ENCODE measurements at regions not wholly inside any gene's neighbourhood (a gene's known extent, or its start where the extent isn't known, plus 50 kb on each side); places are given as distances from the start of the nearest gene placed in this dataset.

DNA sequence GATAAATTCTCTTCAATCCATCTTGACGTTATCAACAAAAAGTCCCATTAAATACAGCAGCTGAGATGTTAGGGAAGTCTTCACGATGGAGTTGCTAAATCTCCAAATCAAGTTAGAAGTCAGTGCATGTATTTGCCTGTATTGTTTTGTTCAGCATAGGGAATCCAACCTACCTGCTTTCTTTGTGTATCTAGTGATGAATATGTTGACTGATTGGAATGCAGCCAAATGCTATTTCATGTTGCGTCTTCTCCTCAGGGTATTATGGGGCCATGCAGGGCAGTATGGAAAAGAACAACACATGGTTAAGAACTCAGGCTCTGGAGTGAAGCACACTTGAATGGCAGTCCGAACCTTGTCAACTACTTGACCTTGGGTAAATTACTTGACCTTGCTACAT lies 529.5 kb upstream of the ZNF462 start:
- DNase-seq, result no peak

DNA sequence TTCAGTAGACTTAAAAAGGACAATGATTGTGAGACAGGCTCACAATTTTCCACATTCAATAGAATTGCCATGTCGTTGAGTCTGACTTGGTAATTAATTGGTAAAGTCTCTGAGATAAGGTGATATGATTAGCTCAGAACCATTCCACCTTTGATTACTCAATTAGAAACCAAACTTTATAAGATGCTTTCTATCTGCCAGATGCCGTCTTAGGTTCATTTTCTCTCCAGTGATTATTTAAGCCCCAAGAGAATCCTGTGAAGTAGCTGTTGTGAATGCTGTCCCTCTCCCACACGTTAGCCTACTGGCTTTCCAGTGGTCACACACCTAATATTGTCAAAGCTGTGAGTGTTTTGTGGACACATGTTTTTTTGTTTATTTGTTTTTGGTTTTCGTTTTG lies 528.9 kb upstream of the ZNF462 start:
- no peak for DNase-seq

DNA sequence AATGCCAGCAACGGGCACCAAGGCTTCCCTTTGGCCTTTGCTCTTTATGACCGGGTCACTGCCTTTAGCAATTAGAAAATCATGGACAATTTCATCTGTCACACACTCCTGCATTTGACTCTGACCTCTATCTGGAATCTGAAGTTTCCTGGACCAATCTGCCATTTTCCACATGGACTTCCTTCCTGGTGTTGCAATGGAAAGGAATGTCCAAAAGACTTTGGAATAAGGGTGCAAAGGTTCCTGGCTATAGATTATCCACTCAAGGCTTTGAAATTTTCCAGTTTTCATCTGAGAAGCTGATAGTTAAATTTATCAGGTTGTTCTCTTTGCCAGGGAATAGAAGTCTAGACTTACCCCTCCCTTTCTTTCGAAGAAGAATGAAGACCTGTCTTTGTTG lies 523.1 kb upstream of the ZNF462 start:
- DNase-seq, result no peak

GRCh38 chr9:106350777-106351176 lies 512.2 kb upstream of the ZNF462 start:
- DNase-seq, result no peak

DNA sequence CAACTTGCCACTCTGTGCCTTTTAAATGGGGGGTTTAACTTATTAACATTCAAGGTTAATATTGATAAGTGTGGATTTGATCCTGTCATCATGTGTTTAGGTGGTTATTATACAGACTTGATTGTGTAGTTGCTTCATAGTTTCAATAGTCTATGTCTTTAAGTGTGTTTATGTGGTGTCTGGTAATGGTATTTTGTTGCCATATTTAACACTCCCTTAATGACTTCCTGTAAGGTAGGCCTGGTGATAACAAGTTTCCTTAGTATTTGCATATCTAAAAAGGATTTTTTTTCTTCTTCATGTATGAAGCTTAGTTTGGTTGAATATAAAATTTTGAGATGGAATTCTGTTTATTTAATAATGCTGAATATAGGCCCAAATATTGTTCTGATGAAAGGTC lies 506.0 kb upstream of the ZNF462 start:
- DNase-seq, result no peak

- no peak for DNase-seq
Observed at GRCh38 chr9:106358331-106358730, 504.6 kb upstream of the ZNF462 start.

DNA sequence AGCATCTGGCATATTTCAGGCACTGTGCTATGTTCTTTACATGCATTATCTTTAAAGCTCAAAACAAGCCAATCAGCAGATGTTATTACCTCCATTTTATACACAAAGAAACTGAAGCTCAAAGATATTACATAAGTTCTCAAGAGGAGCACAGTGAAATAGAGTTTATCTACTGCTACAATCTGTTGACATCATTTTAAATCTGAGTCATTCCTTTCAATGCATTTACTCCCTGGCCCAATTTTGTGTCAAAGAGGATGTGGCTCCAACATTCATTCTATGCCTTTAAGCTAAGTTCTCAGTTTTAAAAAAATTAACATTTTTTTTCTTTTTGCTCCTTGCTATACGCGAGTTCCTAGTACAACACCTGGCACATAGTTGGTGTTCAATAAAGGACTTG lies 486.3 kb upstream of the ZNF462 start:
- no peak for DNase-seq

- no peak for DNase-seq
Observed at GRCh38 chr9:106383072-106383471, 479.9 kb upstream of the ZNF462 start.

- no peak for DNase-seq
Observed at GRCh38 chr9:106387965-106388364, 475.0 kb upstream of the ZNF462 start.

- DNase-seq, result no peak
Observed at GRCh38 chr9:106393226-106393625, 469.7 kb upstream of the ZNF462 start.

GRCh38 chr9:106400170-106400569 lies 462.8 kb upstream of the ZNF462 start:
- no peak for DNase-seq

GRCh38 chr9:106400950-106401349 lies 462.0 kb upstream of the ZNF462 start:
- DNase-seq, result no peak

DNA sequence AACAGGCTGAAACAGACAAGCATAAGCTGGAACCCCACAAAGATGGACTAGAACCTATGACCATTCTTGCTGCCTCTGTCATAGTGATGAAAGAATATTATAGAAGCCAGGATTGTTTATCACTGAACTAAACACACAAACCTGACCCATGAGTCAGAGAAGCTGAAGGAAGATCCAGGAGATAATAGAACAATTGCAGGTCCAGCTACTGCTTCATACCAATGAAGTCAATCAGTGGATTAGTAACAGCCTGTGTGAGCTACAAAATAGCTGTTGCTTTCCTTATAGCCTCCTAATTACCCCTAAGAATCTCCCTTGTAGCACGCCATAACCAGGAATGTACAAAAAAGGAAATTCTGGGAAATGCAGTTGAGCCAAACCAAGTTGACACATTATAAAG lies 459.9 kb upstream of the ZNF462 start:
- DNase-seq, result no peak

DNA sequence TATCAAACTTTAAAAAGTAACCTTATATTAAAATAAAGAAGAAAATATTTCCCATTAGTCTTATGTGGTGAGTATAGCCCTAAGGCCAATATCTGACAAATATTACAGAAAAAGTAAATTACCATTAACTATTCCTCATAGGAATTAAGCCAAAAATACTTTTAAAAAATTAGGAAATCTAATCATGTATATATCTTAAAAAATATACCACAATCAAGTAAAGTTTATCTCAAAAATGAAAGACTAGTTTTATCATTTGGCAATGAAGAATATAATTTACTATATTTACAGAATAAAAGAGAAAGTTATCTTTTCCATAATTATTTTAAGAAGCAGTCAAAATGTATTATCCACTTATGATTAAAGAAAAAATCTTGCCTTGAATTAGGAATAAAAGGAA lies 458.8 kb upstream of the ZNF462 start:
- no peak for DNase-seq

GRCh38 chr9:106405871-106406435 lies 457.0 kb upstream of the ZNF462 start:
- DNase-seq, result no peak

DNA sequence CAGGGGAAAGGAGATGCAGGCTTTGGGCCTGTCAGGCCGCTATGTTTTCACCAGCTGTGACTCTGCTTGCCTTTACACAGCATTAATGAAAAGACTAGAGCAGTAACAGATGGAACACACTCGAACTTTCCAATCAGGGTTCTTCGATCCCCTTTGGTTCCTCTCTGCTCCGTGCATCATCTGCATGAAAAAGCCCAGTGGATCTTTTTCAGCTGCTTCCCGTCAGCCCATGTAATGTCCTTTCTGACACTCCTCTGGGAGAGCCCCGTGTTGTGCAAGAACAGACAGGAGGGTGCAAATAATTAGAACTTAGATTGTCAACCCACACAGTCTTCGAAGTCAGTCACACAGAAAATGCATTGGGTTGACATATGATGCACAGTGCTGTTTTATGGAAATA lies 448.9 kb upstream of the ZNF462 start:
- no peak for DNase-seq

DNA sequence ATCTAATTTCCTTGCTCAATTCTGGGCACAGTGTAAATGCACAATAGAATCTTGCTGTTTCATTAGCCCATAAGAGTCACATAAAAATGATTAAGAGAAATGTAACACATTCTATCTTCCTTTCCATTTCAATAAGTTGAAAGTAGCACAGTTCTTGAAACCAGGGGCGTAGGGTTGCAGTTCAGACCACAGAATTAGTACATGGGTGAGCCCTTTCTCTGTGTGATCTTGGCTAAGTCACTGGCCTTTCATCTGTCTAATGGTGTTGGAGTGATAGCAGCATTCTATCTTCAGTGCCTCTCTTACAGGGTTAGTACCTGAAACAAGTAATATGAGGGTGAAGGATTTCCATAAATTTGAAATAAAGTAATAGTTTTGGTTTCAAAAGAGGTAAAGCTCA lies 445.3 kb upstream of the ZNF462 start:
- no peak for DNase-seq

- DNase-seq, result no peak
Observed at GRCh38 chr9:106419829-106420228, 443.1 kb upstream of the ZNF462 start.

GRCh38 chr9:106420511-106420944 lies 442.4 kb upstream of the ZNF462 start:
- DNase-seq, result no peak

DNA sequence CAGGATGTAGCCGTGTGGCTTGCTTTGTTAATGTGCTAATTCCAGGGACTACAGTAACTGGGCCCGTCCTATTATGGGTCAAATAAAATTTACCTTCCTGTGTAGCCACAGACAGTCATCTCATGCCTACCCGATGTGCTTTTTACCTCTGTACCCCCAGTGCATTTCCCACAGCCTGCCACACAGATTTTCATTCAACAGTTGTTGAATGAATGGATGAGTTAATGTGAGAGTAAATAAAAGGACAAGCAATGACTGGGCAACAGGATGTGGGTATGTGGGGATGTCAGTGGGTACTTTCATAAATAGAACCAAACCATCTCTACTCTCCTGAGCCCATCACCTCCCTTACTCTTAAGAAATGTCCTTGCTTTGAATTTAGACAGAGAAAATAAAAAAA lies 441.2 kb upstream of the ZNF462 start:
- DNase-seq, result no peak

DNA sequence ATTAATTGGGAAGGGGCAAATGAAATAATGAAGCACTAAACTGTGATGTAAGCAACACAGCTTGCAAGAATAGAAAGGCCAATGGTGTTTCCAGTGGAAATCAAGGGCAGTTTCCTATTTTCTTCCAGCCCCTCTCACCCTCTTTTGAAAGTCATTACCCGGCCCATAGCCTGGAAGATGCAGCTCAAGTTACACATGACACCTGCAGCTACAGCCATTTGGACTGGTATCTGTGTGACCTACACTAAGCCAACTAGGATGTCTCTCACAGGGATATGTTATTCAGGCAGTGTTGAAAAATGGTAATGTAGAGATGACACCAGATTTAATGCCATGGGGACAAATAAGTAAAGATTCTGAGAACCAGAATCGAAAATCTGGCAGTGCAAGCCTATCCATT lies 439.4 kb upstream of the ZNF462 start:
- no peak for DNase-seq

DNA sequence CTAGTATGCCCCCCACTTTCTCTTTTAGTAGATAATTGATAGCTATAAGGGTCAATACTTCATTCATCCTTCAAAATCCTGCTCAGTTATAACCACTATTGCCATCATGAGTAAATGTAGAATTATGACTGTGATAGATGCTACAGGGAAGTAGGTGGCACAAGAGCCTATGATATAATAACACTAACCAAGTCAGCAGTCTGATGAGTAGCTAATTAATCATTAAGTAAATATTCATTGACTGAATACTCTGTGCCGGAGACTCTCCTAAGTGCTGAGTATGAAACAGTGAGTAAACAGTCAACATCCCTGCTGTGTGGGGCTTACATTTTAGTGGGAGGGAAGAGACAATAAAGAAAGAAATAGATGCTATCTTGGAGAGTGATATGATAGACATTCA lies 430.3 kb upstream of the ZNF462 start:
- no peak for DNase-seq

DNA sequence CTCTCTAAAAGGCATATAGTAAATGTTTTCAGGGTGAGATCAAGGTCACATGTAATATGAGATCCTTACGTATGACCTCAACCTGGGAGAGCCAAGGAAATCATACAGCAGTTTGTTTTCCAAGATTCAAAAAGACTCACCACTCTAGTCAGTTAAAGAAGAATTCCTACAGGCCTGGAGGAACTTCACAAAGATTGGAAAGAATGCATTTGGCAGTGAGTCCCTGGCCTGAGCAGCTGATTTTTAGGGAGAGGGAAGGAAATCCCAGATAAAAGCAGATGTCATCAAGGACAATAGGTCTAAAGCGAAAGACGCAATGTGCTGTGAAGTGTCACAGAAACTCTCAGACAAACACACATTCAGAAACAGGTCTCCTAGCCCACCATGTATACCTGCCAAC lies 424.0 kb upstream of the ZNF462 start:
- DNase-seq, result no peak

DNA sequence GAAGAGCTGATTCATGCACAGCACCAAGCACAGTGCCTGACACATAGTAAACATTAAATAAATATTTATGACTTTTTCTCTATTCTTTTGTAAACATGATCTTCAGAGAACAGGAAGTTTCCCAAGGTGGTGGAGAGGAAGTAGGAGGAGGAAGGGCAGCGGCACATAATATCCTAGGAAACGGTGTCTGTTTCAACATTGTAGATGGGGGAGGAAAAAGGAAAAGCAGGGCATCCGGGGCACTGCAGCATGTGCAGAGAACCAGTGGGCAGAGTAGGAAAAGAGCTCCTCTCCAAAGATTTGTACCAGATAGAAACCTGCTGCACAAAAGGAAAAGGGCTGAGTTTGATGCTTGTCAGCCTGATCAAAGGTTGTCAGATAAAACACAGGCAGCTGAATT lies 421.7 kb upstream of the ZNF462 start:
- DNase-seq, result no peak

- DNase-seq, result no peak
Observed at GRCh38 chr9:106443520-106443919, 419.4 kb upstream of the ZNF462 start.

DNA sequence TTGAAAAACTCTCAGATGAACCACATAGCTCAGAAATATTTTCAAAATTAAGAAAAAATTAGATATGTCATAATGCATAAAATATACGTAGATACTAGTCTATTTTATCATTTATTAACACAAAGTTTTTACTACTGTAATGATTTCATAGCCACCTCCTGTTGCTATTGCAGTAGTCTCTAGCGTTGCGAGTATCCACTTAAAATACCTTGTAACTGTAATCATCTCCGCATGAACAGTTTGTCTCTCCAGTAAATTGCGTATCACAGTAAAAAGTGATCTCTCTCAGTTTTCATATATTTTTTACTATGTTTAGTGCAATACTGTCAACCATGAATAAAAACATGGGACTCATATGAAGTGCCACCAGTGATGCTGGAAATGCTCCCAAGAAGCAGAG lies 417.9 kb upstream of the ZNF462 start:
- no peak for DNase-seq
